Central memory CD8-positive, alpha-beta T cell (primary cell): ENCODE measurements at regions not wholly inside any gene's neighbourhood (a gene's known extent, or its start where the extent isn't known, plus 50 kb on each side); places are given as distances from the start of the nearest gene placed in this dataset.
A peak's percentile ranks its signal among the peaks of the same experiment; 100 is the strongest.
"Not testable (repeated sequence)": the region's sequence is repeated elsewhere in the genome, so short reads cannot be mapped to it uniquely, and the experiment has no call there.

Experiments
- ATAC-seq: fragments of 150-1000 bp; cut with Tn5 transposase; replicated peaks from 2 replicates; pipeline ENCODE4 v1.10.0; 2022; ENCODE audit warnings: mild to moderate bottlenecking, moderate FRiP score, moderate number of reproducible peaks; ENCODE audit not compliant: poor library complexity, severe bottlenecking; ENCODE audit errors: extremely low read depth
- DNase-seq, 2 donors: peaks; one replicate each; pipeline ENCODE4 v3.0.0; 2021; ENCODE audit warnings: low spot score in 2 of 2
- H3K27ac Mint-ChIP-seq: one replicate; pipeline ENCODE4 v1.8.0; 2022; ENCODE audit warnings: low read depth, mild to moderate bottlenecking, moderate library complexity, mixed read lengths
- H3K27me3 Mint-ChIP-seq: one replicate; pipeline ENCODE4 v1.8.0; 2022; ENCODE audit warnings: mixed read lengths
- H3K36me3 Mint-ChIP-seq: one replicate; pipeline ENCODE4 v1.8.0; 2022; ENCODE audit warnings: mild to moderate bottlenecking, moderate library complexity, mixed read lengths; ENCODE audit not compliant: insufficient read depth
- H3K4me1 Mint-ChIP-seq: one replicate; pipeline ENCODE4 v1.8.0; 2022; ENCODE audit warnings: mixed read lengths
- H3K4me3 Mint-ChIP-seq: one replicate; pipeline ENCODE4 v1.8.0; 2022; ENCODE audit warnings: mild to moderate bottlenecking, moderate library complexity, mixed read lengths
- H3K9me3 Mint-ChIP-seq: one replicate; pipeline ENCODE4 v1.8.0; 2022; ENCODE audit warnings: mixed read lengths

DNA sequence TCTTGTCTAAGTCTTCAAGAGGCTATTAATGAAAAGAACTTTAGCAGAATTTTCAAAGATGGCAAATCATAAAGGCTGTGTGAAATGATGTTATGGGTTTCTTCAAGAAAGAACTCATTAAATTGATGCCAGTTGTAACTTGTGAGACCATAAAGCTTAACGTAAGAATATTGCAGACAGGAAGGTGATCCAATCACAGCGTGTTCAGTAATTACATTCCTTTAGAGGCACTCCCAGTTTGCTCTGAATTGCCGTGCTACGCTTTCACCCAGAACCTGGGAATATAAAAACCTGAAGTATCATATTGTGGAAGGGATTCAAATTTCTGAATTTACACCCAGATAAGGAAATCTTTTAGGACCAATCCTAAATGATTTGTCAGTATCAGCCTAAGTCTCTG, 64.1 kb upstream of the ITGB1 start:
- Mint-ChIP-seq H3K4me3 (no peak overlapping the region), H3K4me1 (peaks cover 26% of the 10 kb centered on the region), H3K9me3 (no peaks in the 10 kb centered on the region), H3K27ac (no peak overlapping the region), H3K27me3 (no peaks in the 10 kb centered on the region), H3K36me3 (peaks cover 2% of the 10 kb centered on the region)
- ATAC-seq = no peak
- no peak for DNase-seq

DNA sequence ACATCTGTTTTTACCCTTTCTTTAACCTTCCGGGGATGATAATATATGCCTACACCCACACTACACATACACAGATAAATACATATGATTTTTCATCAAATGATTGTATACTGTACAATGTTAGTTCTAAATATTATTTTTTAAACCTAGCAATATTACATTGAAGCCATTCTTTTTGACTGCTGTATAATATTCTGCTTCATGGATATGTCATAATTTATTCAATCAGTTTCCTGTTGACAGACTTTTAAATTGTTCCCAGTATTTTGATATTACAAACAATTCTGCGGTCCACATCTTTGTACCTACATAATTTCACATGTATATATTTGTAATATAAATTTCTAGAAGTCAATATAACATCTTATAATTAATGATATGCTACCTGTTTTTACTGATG, 59.0 kb upstream of the ITGB1 start:
- H3K36me3 Mint-ChIP-seq = no peaks in the 10 kb centered on the region
- H3K4me1 Mint-ChIP-seq = peaks cover 2% of the 10 kb centered on the region
- ATAC-seq (no peak), DNase-seq (no peak)
- no peak overlapping the region for H3K4me3 Mint-ChIP-seq
- no peak overlapping the region for H3K27ac Mint-ChIP-seq
- H3K27me3 Mint-ChIP-seq = no peaks in the 10 kb centered on the region
- H3K9me3 Mint-ChIP-seq = no peaks in the 10 kb centered on the region

- no peak overlapping the region for H3K27ac Mint-ChIP-seq
Observed at GRCh38 chr10:33015761-33016547, 57.9 kb upstream of the ITGB1 start.

GRCh38 chr10:33013331-33013730, 55.3 kb upstream of the ITGB1 start:
- H3K4me1 Mint-ChIP-seq = peaks cover 36% of the 10 kb centered on the region
- H3K4me3 Mint-ChIP-seq, H3K9me3 Mint-ChIP-seq, ATAC-seq, DNase-seq, H3K36me3 Mint-ChIP-seq, H3K27ac Mint-ChIP-seq, H3K27me3 Mint-ChIP-seq: not testable (repeated sequence)

More at GRCh38 chr10:33015761-33016547, 57.9 kb upstream of the ITGB1 start:
- H3K4me1 Mint-ChIP-seq = peaks cover 12% of the 10 kb centered on the region
- no peaks in the 10 kb centered on the region for H3K27me3 Mint-ChIP-seq
- no peak overlapping the region for H3K4me3 Mint-ChIP-seq
- H3K9me3 Mint-ChIP-seq = no peaks in the 10 kb centered on the region
- DNase-seq (no peak), ATAC-seq (no peak)
- H3K36me3 Mint-ChIP-seq = no peaks in the 10 kb centered on the region

GRCh38 chr10:33012306-33012705, 54.3 kb upstream of the ITGB1 start:
- Mint-ChIP-seq H3K9me3 (no peaks in the 10 kb centered on the region), H3K27me3 (no peaks in the 10 kb centered on the region), H3K36me3 (peaks cover 3% of the 10 kb centered on the region), H3K4me3 (no peak overlapping the region), H3K27ac (peak overlapping the region; percentile 52), H3K4me1 (peaks cover 38% of the 10 kb centered on the region)
- ATAC-seq (no peak), DNase-seq (no peak)

GRCh38 chr10:33010132-33011037, 52.4 kb upstream of the ITGB1 start:
- ATAC-seq (peak; percentile 69), DNase-seq (no peak)
- Mint-ChIP-seq H3K27ac (peak overlapping the region; percentile 68), H3K36me3 (peaks cover 4% of the 10 kb centered on the region), H3K4me1 (peaks cover 38% of the 10 kb centered on the region), H3K27me3 (no peaks in the 10 kb centered on the region), H3K9me3 (no peaks in the 10 kb centered on the region), H3K4me3 (peak overlapping the region; percentile 67)

- peaks cover 38% of the 10 kb centered on the region for H3K4me1 Mint-ChIP-seq
- peak overlapping the region; percentile 67 for H3K4me3 Mint-ChIP-seq
Observed at GRCh38 chr10:33009244-33010131, 51.5 kb upstream of the ITGB1 start.

DNA sequence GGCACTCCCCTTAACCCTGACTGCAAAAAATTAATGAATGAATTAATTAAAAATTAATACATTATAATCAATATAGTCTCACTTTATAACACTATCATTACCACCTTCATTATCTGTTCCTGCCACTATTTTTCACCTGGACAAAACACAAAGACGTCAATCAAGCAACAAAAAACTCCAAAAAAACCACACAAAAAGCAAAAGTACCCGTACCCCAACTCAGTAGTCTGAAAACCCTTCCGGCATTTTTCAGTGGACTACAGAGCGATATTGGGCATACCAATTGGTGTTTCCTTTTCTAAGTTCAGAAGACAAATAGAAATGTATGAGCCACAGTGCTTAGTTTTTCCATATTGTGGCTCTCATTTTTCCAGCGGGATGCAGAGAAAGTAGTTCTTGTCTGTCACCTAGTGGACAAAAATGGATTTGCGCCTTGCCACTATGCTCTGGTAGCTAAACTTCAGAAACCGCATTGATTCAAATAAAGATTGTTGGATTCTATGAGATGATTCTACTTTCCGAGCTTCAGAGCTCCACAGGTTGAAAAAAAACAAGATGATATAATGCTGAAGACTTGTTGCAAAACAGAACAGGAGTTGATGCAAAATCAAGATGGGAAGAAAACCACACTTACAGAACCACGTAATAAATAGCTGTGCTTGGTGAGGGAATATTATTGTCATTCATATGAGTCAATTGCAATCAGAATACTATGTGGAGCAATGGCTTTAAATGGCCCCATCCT, 50.6 kb upstream of the ITGB1 start:
- H3K27me3 Mint-ChIP-seq = no peaks in the 10 kb centered on the region
- H3K27ac Mint-ChIP-seq = peak overlapping the region; percentile 68
- H3K36me3 Mint-ChIP-seq = peaks cover 4% of the 10 kb centered on the region
- no peaks in the 10 kb centered on the region for H3K9me3 Mint-ChIP-seq
- ATAC-seq (peak; percentile 41), DNase-seq (peak; percentile 32 to 41)
- H3K4me3 Mint-ChIP-seq = peak overlapping the region; percentile 60
- peaks cover 38% of the 10 kb centered on the region for H3K4me1 Mint-ChIP-seq

More at GRCh38 chr10:33009244-33010131, 51.5 kb upstream of the ITGB1 start:
- H3K27ac Mint-ChIP-seq = peak overlapping the region; percentile 68
- DNase-seq = no peak
- H3K9me3 Mint-ChIP-seq = no peaks in the 10 kb centered on the region
- no peaks in the 10 kb centered on the region for H3K27me3 Mint-ChIP-seq
- H3K36me3 Mint-ChIP-seq = peaks cover 4% of the 10 kb centered on the region
- ATAC-seq = no peak

DNA sequence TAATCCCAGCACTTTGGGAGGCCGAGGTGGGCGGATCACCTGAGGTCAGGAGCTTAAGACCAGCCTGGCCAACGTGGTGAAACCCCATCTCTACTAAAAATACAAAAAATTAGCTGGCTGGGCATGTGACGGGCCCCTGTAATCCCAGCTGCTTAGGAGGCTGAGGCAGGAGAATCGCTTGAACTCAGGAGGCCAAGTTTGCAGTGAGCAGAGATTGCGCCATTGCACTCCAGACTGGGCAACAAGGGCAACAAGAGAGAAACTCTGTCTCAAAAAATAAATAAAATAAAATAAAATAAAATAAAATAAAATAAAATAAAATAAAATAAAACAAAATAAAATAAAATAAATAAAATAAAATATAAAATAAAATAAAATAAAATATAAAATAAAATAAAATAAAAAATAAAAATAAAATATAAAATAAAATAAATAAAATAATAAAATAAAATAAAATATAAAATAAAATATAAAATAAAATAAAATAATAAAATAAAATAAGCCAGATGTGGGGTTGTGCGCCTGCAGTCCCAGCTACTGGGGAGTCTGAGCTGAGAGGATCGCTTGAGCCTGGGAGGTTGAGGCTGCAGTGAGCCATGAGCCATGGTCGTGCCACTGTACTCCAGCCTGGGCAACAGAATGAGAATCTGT, 49.8 kb upstream of the ITGB1 start:
- not testable (repeated sequence) for ATAC-seq, DNase-seq, H3K36me3 Mint-ChIP-seq, H3K9me3 Mint-ChIP-seq, H3K27me3 Mint-ChIP-seq, H3K4me3 Mint-ChIP-seq
- Mint-ChIP-seq H3K4me1 (peaks cover 38% of the 10 kb centered on the region), H3K27ac (peak overlapping the region; percentile 68)
